H4 (cell line): ENCODE measurements at regions not wholly inside any gene's neighbourhood (a gene's known extent, or its start where the extent isn't known, plus 50 kb on each side); places are given as distances from the start of the nearest gene placed in this dataset.

Experiments used
- DNase-seq: peaks from one replicate; pipeline ENCODE4 v3.0.0-alpha.2; 2015; ENCODE audit warnings: low spot score

DNA sequence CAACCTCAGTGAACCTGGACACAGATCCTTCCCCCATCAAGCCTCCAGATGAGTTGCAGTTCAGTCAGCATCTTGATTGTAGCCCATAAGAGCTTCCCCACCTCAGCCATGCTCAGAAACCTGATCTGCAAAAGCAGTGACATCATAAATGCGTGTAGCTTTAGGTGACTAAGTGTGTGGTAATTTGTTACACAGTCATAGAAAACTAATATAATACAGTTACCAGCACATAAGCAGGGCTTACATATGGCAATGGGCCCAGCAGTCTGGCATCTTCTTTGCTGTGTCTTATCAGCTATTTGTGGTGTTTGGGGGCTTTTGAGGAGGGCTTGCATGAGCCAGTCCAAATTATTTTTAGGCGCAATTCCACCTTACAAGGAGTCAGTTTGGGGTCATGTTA lies 807.0 kb downstream of the SLC4A3 start:
- peak; percentile 53 for DNase-seq

DNA sequence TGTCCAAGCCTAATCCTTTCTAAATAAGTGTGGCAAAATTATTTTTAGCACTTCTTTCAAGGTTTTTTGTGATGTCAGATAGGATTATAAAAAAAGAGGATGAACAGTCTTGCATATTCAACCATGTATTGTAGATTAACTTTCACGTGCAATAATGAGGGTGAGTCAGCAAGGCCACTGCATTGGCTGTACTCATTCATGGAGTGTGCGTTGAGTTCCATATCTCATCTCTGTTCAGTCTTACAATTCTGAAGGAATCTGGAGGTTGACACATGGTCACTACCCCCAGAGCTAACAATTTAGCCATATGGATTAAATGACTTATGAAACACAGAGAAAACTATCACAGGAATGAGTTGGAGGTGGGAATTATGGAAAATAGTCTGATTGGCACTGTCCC lies 810.5 kb downstream of the SLC4A3 start:
- DNase-seq: no peak

DNA sequence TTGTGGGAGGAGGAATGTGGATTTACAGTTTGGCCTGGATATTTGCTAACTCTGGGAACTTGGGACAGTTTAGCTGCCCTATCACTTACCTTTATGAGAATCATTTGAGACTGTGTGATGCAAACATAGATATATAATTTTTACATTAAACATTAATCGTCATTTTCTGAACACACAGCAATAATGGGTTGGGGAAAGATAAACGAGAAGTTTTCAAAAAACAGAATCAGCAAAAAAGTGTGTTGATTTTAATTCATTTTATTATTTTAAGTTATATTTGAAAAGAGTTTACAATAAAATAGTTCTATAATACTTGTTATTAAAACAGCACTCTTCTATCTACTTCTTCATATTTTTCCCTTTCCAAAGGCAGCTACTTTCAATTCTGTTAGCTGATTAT lies 813.3 kb downstream of the SLC4A3 start:
- DNase-seq: no peak

DNA sequence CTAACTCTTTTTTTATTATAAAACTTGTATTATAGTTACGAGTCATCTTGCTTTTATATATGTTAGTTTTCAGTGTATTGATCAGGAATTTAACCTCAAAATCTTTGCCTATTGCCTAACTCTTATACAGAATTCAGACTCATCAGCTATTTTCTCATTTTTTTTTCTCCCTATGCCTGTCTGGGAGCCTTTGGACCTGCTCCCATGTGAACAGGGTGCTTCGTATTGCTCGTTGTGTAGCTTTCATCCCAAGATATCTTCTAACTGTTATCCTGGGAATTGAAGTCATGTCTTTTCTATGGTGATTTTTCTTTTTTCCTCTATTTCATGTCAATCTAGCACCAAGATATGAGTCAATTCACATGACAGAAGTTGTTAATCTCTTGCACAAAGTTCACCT lies 814.0 kb downstream of the SLC4A3 start:
- DNase-seq: no peak

DNA sequence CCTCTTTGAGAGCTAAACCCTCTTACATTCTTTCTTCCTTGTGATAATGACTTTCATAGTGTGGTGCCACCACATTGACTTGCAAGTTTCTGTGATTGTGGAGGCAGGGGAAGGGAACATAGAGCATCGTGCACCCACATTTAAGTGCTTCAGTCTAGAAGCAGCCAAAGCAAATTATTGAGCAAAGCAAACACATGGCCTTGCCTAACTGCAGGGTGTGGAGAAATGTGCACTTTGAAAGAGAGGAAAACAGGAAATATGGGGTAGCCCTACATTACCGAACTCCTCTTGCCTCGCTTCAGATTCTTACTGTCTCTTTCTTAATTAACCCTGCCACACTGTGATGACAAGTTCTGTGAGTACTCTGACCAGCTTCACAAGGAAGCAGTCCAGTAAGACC lies 814.6 kb downstream of the SLC4A3 start:
- DNase-seq: no peak

DNA sequence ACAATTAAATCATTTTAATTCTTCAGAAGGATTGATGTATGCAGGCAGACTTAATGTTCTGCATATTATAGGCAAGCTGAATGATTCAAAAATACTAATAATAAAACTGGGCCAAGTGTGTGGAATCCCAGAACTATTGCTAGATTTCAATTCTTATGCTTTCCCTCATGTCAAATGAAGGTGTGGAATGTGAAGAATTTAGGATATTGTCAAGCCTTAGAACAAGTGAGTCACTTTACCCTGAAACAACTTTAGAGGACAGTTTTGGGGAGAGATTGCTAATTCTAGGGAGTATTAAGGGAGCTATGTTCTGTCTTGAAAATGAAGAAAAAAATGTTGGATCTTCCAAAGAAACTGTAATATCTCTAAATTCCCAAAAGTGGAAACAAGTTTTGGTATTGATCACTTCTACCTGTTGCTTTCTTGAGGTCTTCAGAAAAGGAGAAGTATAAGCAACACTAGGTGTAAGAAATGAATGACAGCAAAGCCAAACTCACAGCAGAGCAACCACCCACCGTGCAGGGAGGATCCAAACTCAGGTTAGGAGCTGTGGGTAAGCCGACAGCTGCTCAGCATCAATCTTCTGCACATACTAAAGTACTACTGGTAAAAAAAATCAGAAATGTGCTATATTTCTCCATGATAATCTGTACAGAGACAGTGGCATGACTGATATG lies 818.1 kb downstream of the SLC4A3 start:
- DNase-seq: no peak

DNA sequence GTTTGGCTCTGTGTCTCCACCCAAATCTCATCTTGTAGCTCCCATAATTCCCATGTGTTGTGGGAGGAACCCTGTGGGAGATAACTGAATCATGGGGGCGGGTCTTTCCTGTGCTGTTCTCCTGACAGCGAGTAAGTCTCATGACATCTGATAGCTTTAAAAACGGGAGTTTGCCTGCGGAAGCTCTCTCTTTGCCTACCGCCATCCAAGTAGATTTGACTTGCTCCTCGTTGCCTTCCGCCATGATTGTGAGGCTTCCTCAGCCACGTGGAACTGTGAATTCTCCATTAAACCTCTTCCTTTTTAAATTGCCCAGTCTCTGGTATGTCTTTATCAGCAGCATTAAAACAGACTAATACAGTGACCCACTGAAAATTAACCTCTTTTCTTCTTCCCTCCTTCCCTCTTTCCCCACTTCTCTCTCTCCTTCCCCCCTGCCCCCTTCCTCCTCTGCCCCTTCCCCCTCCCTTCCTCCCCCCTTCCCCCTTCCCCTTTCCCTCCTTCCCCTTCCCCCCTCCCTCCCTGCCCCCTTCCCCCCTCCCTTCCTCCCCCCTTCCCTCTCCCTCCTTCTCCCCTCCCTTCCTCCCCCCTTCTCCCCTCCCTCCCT lies 818.8 kb downstream of the SLC4A3 start:
- no peak for DNase-seq

DNA sequence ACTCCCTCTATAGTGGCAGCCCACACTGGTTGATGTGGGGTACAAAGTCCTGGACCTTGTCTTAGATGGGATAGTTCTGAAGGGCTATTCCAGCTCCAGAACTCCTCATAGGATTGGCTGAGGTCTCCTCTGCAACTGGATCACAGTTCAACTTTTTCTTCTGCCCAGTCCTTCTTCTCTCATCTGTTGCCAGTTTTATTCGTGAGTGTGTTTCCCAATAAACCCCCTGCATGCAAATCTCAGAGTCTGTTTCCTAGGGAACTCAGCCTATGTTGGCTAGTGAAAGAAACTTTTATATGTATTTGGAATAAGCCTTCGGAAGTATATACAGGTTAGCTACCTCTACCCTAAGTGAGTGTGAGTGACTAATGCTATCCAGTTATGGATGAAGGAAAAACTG lies 823.4 kb downstream of the SLC4A3 start:
- no peak for DNase-seq

DNA sequence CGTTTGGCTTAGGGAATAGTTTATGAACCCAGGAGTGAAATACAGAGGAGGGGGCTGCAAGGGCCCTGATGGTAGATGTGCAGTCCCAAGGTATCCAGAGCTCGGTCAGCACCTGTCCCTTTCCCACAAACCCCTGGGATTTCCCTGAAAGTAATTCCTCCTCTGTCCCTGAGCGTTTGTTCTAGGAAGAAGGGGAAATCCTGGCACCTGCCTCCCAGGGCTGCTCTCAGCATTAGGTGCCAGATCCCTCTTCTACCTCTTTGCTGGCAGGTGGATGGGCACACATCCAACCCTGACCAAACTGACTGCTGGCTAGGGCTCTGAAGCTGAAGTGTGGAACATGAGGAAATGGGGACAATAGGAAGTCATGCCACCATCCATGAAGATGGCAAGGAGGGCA lies 824.0 kb downstream of the SLC4A3 start:
- no peak for DNase-seq

DNA sequence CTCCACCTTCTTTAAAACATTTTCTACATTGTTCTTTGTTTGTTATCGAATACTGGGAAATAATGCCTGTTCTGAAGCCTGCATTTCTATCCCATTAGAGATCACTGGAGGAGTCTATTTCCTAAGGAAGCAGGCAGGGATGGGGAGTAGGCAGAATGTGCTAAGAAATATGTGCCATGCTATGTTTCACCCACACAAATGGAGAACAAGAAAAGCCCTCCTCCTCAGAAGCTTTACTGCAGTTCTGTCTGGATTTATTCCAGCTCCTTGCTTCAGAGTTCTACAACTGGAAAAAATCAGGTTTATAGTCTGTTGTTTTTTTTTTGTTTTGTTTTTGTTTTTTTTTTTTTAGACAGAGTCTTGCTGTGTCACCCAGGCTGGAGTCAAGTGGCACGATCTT lies 825.1 kb downstream of the SLC4A3 start:
- DNase-seq: no peak

DNA sequence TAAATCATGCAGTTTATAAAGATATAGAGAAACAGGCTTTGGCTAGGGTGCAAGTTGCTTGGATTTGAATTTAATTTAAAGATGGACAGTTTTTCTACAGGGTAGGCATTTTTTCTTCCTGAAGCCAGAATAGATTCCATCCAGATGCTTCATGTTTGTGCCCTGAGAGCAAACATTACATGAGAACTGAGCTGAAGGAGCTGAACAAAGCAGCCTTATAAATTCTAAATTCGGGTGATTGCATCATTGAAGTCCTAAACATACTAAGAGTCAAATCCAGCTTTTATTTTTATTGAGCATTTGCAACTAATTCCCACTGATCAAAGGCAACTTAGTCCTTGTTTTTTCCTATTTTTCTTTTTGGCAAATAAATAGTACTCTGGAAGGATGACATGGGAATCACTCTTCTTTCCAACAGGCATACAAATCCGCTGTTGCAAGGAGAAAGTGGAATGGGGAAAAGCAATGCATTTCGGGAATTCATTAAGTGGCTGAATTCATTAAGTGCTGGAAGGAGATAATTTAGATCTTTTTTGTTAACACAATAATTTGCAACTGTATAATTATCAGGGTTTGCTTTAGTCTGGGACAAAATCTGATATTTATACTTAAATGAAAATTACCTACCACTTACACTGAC lies 828.0 kb downstream of the SLC4A3 start:
- no peak for DNase-seq

DNA sequence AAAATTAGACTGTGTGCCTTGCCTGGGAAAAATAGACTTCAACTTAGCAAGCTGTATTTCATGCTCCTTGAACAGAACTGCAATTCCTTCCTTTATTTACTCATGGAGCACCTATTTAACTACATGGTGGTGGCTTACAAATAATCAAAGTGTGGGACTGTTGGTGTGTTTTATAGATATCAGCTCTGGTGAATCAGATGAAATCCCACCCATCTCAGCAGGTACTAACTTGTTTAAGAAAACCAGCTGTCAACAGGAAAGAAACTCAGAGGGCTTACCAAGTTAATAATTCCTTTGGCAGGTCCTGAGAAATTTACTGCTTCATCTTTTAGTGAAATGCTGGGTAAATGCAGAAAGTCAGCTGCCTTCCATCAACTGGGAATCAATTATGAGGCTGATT lies 830.6 kb downstream of the SLC4A3 start:
- DNase-seq: no peak

DNA sequence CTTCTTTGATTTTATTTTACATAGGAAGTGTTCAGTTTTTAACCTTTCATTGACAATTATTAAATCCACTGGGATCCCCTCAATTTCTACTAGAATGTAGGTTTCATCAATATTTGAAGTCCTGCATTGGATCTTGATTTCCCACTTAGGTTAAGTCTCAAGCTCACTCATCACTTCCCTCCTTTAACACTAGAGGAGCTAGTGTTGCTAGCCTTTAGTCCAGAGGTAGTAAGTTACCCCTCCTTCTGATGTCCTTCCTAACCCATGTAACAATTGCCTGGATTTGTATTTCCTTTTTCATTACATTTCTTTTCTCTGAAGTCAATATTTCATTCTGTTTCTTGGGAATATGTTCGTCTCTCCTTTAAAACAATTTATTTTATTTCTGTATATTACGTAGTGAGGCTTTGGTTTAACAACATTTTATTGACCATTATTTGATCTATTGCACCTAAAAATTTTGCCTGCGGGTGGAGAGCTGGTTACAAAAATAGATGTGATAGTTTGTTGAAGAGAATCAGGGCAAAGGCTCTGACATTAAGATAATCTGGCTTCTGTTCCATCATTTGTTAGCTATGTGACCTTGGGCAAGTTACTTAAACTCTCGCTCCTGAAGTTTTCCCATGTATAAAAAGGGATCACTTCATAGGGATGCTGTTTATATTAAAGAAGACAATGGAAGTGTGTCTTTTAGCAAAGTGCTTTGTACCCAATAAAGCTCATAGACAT lies 833.0 kb downstream of the SLC4A3 start:
- DNase-seq: peak; percentile 19

DNA sequence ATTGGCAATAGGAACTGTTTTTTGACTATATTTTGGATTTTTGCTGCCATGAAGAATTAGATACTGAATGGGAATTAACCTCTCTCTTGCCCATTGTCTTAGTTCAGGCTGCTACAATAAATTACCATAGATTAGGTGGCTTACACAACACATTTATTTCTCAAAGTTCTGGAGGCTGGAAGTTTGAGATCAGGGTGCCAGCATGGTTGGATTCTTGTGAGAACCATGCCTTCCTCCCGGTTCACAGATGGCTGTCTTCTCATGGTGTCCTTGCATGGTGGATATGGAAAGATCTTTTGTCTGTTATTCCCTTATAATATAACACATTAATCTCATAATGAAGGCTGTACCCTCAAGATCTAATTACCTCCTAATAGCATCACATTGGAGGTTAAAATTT lies 836.4 kb downstream of the SLC4A3 start:
- DNase-seq: no peak

DNA sequence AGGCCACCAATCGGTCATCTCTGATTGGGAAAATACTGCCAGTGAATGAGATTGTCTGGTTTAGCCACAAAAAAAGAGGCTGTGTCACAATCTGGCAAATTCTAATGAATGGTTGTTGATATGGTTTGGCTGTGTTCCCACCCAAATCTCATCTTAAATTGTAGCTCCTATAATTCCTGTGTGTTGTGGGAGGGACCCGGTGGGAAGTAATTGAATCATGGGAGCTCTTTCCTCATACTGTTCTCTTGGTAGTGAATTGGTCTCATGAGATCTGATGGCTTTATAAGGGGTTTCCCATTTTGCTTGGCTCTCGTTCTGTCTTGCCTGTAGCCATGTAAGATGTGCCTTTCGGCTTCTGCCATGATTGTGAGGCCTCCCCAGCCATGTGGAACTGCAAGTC lies 838.3 kb downstream of the SLC4A3 start:
- no peak for DNase-seq

DNA sequence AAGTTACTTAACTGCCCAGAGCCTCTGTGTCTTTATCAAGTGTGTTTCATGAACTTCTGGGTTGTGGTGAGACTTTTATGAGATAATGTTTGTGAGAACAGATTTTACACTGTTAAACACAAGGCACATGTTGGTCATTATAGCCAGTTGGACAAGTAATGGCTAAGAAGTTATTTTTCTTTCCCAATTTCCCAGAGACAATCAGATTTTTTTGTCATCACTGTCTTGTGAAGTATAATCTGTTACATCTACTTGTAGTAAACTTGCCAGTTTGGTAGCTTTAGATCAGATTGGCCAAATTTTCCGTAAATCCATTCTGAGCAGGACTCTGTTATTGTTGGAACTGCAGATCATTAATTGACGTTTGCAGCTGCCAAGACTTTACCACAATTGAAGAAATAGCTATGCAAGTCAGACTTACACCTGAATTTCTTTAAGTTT lies 838.8 kb downstream of the SLC4A3 start:
- DNase-seq: no peak

DNA sequence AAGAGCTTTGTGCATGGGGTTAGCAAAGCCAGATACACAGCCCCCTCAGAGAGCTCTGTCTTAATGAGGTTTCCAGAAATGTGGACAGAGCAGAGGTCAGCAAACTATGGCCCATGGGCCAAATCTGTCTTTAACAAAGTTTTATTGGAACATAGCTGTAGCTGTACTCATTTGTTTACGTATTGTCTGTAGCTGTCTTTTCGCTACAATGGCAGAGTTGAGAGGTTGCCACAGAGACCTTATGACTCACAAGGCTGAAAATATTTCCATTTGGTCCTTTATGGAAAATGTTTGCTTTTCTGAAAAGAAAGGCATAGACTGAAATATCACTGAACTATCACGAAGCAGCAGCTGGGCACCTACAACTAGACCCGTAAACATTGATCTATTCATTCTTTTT lies 841.8 kb downstream of the SLC4A3 start:
- DNase-seq: peak; percentile 21

DNA sequence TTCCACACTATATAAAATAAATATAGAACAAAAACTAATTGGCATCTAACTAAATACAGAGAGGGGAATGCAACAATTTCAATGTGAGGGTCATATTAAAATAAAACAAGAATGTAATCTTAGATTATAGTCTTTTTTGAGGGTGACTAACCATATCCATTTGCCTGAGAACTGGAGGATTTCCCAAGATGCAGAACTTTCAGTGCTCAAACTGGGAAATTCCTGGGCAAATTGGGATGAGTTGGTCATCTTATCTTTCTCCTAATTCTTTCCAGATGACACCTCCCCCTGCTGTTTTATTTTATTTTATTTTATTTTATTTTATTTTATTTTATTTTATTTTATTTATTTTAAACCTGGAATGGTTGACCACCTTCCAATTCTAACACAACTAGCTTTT lies 846.2 kb downstream of the SLC4A3 start:
- DNase-seq: no peak

DNA sequence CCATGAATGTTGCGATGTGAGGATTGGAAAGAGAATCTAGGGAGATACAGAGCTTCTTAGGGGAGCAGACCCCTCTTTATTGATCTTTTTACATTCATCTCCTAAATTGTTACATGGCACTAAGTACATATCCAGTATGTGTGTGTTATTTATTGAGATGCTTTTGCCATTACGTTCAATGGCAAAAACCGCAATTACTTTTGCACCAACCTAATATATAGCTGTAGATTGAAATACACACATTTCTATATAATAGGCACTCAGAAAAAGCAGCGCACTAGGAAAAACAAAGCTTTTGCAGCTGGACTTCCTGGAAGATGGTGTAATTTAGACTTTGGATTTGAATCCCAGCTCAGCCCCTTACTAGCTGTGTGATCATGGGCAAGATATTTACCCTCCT lies 849.4 kb downstream of the SLC4A3 start:
- no peak for DNase-seq

DNA sequence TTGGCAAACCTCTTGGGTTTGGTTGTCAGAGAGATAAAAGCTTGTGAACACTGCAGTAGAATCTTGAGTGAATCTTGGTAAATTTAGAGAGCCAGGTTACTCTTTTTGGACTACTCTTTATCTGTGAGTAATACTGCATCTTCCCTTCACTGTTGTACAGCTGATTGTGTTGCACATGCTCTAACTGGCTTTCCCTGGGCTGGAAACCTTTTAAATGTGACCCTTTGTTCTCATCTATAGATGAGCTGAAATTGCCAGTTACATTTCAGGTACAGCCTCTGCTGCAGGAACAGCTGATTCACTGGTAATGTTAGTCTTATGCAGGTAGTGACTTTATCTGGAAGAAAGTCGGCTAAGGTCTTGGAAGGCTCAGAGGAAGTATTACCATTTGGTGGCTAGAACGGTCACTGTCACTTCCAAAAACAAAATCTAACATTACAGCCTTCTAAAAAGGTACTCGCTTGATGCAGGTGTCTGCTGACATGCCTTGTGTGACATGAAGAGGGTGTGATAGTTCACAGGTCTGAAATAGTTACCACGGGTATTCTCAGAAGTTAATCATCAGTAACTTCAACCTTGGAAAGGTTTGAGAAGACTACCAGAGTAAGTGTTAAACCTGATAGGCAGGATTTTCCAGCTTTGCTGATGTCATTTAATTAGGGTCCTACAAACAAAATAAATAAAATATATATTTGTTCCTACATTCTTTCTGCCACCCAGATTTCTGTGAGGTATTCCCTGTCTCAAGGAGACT lies 851.1 kb downstream of the SLC4A3 start:
- no peak for DNase-seq

DNA sequence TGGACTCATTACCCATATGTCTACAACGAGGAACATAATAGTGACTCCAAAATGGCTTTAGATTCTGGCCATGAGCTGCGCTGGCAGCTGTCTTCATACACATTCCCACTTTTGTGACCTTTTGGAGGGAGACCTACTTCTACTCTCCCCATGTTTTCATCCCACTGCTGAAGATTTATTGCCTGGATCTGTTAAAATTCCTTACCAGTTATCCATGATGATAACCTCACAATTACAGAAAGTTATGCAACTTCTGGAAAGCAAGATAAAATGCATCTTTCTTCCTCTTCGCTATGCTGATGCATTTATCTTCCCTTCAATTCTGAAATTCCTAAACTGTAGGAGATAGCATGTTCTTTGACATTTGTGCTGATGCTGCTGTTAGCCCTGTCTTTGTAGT lies 855.3 kb downstream of the SLC4A3 start:
- no peak for DNase-seq

DNA sequence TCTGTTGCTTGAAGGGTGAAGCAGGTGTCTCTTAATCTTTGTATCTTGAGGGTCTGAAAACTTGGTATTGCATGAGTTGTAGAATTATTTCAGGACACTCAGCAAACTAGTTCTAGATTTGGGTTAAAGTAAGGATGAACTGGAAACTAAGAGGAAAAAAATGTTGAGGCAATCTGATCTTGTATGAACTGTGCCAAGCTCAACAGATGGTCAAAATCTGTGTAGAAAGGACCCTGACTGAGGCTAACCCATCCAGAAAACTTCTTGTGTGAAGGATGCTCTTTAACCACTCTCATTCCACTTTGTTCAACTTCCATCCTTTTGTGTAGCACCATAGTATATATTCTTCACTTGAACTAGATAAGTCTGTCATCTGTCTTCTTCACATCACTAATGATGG lies 861.7 kb downstream of the SLC4A3 start:
- DNase-seq: no peak
